ENCODE measurements at regions not wholly inside any gene's neighbourhood (a gene's known extent, or its start where the extent isn't known, plus 50 kb on each side); places are given as distances from the start of the nearest gene placed in this dataset.
"Not testable (repeated sequence)": the region's sequence is repeated elsewhere in the genome, so short reads cannot be mapped to it uniquely, and the experiment has no call there.

- not testable (repeated sequence) for DNase-seq (ENCODE audit: low spot score)
These were observed 1609.3 kb downstream of the SPATA31A7 start for GRCh38 chr9:62798884-62799850.

- not testable (repeated sequence) for DNase-seq (ENCODE audit: low spot score)
These were observed 1610.1 kb downstream of the SPATA31A7 start for GRCh38 chr9:62799851-62800371.

DNA sequence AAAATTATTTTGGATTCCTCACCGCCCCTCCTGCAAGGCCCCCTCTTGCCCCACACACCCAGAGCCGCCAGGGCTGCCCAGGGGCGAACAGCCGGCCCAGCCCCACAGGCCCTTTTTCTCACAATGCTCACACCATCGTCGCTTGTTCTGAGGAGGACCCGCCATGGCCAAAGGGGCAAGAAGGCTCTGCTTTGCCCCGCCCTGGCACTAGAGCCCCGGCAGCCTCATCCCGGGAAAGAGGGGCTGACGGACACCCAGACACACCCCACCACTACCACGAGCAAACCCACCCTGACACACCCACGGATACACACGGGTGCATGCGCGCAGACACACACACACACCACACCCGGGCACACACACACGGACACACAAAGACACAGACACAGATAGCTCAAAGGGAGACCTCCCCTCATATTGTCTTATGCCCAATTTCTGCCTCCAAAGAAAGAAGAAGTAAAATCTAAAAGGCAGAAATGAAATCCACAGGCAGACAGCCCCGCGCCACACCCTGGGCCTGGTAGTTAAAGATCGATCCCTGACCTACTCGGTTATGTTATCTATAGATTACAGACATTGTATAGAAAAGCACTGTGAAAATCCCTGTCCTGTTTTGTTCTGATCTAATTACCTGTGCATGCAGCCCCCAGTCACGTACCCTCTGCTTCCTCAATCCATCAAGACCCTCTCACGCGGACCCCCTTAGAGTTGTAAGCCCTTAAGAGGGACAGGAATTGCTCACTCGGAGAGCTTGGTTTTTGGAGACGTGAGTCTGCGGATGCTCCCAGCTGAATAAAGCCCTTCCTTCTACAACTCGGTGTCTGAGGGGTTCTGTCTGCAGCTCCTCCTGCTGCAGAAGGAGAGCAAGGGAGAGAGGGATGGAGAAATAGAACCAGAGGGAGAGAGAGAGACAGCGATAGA is 1610.9 kb downstream of the SPATA31A7 start:
- DNase-seq (ENCODE audit: low spot score) = not testable (repeated sequence)

GRCh38 chr9:62801372-62801811 is 1611.6 kb downstream of the SPATA31A7 start:
- not testable (repeated sequence) for DNase-seq (ENCODE audit: low spot score)

- peak; percentile 84 for DNase-seq (ENCODE audit: low spot score)
These were observed 1612.3 kb downstream of the SPATA31A7 start for GRCh38 chr9:62801961-62802718.

DNA sequence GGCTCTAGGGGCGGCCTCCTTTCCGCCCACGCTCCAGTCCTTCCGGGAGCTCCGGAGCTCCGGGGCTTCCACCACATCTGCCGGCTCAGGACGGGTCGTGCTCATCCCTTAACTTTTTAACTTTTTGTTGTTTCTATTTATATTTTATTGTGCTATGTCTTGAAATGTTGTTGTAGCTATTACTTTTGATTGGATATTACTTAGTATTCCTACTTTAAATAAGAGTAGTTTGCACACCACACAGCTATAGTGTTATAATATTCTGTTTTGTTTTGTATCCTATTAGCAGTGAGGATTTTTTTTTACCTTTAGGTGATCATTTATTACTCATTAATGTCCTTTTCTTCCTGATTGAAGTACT is 1612.9 kb downstream of the SPATA31A7 start:
- DNase-seq (ENCODE audit: low spot score) = not testable (repeated sequence)

GRCh38 chr9:62803099-62803498 is 1613.3 kb downstream of the SPATA31A7 start:
- DNase-seq (ENCODE audit: low spot score) = peak; percentile 27

DNA sequence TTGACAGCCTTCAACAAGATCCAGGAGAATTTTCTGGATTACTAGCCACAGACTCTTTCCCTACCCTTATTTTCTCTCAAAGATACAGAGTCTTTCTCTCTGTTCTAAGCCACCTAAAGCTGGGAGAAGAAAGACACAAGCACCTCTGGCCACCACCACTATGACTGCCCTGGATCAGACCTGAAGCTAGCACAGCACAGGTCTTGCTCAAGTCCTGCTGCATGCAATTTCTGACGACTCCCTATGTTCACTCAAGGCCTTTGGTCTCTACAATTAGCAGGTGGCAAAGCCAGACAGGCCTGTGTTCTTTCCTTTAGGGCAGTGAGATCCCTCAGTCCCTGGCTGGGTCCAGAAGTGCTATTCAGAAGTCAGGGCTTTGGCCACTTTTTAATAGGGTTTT is 1614.5 kb downstream of the SPATA31A7 start:
- DNase-seq (ENCODE audit: low spot score) = not testable (repeated sequence)

- not testable (repeated sequence) for DNase-seq (ENCODE audit: low spot score)
These were observed 1617.6 kb downstream of the SPATA31A7 start for GRCh38 chr9:62807424-62807823.

- DNase-seq (ENCODE audit: low spot score) = not testable (repeated sequence)
These were observed 1618.2 kb downstream of the SPATA31A7 start for GRCh38 chr9:62808081-62808480.

DNA sequence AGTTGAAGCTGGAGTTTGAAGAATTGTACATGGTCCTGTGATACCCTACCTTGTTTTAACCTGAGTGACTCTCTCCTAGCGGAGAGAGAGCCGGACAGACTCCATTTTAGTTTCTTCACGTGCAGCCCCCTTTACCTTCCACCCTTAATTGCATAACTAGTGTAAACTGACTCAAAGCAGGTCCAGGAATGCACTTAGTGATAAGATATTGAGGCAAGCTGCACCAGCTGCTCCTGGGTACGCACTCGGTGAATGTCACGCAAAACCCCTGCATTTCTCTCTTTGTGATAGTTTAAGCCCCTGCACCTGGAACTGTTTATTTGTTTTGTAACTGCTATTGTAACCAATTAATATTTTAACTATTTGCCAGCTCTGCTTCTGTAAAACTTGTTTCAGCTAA is 1620.5 kb downstream of the SPATA31A7 start:
- DNase-seq (ENCODE audit: low spot score) = not testable (repeated sequence)

DNA sequence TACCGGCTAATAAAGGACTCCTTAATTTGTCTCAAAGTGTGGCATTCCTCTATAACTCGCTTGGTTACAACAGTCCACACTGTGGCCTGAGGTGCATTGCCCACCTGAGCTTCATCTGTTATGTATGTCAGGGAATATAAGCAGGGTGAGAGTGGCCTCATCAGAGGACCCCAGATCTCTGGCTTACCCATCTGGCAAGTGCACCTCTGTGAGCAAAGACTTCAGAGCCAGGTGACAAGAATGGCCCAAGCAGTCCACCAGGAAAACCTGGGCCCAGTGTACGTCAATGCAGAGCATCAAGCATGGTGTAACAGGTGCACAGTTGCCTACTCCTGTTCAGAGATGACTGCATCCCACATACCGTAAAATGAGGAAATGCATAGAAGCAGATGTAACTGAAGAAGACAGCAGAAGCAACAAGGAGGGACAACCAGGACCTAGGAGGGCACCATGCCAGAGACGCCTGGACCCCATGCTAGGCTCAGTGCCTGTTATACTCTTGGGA is 1621.0 kb downstream of the SPATA31A7 start:
- DNase-seq (ENCODE audit: low spot score) = not testable (repeated sequence)

DNA sequence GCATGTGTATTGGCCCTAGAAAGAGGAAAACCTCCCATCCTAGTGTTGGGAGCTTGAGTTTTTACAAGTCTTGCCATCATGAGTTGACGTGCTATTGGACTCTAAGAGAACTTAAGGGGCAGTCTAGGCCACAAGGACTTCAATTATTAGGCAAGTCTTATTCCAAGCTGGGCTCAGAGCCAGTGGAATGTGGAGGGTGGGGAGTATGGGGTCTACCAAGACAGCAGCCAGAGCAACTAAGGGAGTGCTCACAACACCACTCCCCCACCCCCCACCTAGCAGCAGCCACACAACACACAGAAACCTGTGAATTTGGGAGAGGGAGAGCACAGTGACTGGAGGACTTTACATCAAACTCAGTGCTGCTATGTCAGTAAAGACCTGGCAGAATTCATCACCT is 1625.6 kb downstream of the SPATA31A7 start:
- DNase-seq (ENCODE audit: low spot score) = not testable (repeated sequence)

- DNase-seq (ENCODE audit: low spot score) = not testable (repeated sequence)
These were observed 1626.5 kb downstream of the SPATA31A7 start for GRCh38 chr9:62816331-62816730.

DNA sequence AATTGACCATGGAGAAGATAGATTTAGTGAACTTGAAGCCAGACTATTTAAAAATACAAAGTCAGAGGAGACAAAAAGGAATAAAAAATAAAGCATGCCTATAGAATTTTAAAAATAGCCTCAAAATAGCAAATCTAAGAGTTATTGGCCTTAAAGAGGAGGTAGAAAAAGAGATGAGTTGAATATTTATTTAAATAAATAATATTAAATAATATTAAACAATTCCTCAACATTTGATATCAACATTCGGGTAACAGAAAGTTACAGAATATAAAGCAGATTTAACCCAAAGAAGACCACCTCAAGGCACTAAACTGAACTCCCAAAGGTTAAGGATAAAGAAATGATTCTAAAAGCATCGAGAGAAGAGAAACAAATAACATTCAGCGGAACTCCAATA is 1627.4 kb downstream of the SPATA31A7 start:
- not testable (repeated sequence) for DNase-seq (ENCODE audit: low spot score)

DNA sequence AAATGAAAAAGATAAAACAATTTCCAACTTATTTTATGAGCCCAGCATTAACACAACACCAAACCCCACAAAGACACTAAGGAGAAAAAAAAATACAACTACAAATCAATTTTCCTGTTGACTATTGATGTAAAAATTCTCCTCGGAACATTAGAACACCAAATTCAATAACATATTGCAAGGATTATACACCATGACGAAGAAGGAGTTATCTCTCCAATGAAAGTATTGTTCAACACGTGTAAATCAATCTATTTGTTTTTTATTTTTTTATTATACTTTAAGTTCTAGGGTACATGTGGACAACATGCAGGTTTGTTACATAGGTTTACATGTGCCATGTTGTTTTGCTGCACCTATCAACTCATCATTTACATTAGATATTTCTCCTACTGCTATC is 1632.3 kb downstream of the SPATA31A7 start:
- DNase-seq (ENCODE audit: low spot score) = not testable (repeated sequence)

DNA sequence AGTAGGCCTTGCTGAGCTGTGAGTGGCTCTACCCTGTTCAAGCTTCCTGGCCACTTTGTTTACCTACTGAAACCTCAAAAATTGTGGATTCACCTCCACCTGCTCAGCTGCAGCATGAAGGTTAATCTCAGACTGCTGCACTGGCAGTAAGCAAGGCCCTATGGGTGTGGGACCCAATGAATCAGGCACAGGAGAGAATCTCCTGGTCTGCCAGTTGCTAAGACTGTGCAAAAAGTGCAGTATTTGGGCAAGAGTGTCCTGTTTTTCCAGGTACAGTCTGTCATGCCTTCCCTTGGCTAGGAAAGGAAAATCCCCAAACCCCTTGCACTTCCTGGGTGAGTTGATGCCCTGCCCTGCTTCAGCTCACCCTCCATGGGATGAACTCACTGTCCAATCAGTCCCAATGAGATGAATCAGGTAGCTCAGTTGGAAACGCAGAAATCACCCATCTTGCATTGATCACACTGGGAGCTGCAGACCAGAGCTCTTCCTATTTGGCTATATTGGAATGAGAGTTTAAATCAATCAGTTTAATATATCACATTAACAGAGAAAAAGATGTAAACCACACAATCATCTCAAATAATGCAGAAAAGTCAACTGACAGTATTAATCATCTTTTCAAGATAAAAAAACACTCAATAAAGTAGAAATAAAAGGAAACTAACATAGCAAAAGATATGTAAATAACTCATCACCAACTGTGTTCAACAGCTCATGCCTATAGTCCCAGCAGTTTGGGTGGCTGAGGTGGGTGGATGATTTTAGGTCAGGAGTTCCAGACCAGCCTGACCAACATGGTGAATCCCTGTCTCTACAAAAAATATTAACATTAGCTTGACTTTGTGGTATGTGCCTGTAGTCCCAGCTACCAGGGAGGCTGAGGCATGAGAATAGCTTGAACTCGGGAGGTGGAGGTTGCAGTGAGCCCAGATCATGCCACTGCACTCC is 1638.4 kb downstream of the SPATA31A7 start:
- not testable (repeated sequence) for DNase-seq (ENCODE audit: low spot score)

GRCh38 chr9:62830829-62831459 is 1641.1 kb downstream of the SPATA31A7 start:
- DNase-seq (ENCODE audit: low spot score) = not testable (repeated sequence)
